Fibroblast of the aortic adventitia (primary cell): ENCODE measurements at regions not wholly inside any gene's neighbourhood (a gene's known extent, or its start where the extent isn't known, plus 50 kb on each side); places are given as distances from the start of the nearest gene placed in this dataset.

Experiments
- DNase-seq: peaks from one replicate; pipeline ENCODE4 v3.0.0-alpha.2; 2010; ENCODE audit warnings: low read depth
- H3K4me3 ChIP-seq: 2 replicates; pipeline ENCODE4 v1.5.1; 2011; ENCODE audit warnings: low read depth, mild to moderate bottlenecking, control low read depth, low read length, moderate library complexity
- TF ChIP-seq, protein P1 (sequence below): IDR thresholded peaks from 2 replicates; pipeline ENCODE4 v1.5.1; 2011; ENCODE audit warnings: mild to moderate bottlenecking, low read length, control low read depth, inconsistent platforms; ENCODE audit not compliant: insufficient read depth

GRCh38 chr14:28340816-28341215, 425.8 kb upstream of the FOXG1 start:
- H3K4me3 ChIP-seq, result no peak overlapping the region
- TF ChIP-seq, protein P1, sequence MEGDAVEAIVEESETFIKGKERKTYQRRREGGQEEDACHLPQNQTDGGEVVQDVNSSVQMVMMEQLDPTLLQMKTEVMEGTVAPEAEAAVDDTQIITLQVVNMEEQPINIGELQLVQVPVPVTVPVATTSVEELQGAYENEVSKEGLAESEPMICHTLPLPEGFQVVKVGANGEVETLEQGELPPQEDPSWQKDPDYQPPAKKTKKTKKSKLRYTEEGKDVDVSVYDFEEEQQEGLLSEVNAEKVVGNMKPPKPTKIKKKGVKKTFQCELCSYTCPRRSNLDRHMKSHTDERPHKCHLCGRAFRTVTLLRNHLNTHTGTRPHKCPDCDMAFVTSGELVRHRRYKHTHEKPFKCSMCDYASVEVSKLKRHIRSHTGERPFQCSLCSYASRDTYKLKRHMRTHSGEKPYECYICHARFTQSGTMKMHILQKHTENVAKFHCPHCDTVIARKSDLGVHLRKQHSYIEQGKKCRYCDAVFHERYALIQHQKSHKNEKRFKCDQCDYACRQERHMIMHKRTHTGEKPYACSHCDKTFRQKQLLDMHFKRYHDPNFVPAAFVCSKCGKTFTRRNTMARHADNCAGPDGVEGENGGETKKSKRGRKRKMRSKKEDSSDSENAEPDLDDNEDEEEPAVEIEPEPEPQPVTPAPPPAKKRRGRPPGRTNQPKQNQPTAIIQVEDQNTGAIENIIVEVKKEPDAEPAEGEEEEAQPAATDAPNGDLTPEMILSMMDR, result no peak

DNA sequence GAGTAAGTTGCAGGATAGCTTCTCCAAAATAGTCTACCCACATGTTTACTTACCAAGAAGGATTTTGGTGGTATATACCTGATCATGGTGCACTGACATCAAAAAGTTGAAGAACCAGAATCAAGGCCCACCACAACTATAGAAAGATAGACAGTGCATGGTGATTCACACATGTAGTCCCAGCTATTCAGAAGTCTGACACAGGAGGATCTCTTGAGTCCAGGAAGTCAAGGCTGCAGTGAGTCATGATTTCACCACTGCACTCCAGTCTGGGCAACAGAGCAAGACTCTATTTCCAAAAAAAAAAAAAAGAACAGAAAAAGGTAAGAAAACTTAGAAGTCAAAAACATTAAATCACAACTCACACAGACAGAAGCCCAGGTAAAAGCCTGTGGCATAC, 422.2 kb upstream of the FOXG1 start:
- peak; percentile 4 for DNase-seq
- TF ChIP-seq, protein P1, result no peak
- H3K4me3 ChIP-seq, result no peak overlapping the region

More at GRCh38 chr14:28340816-28341215, 425.8 kb upstream of the FOXG1 start:
- no peak for DNase-seq

GRCh38 chr14:28348797-28349196, 417.8 kb upstream of the FOXG1 start:
- no peak for DNase-seq
- TF ChIP-seq, protein P1, result no peak
- H3K4me3 ChIP-seq, result no peak overlapping the region

- TF ChIP-seq, protein P1, result no peak
- no peak for DNase-seq
- no peak overlapping the region for H3K4me3 ChIP-seq
These were observed 409.8 kb upstream of the FOXG1 start for GRCh38 chr14:28356819-28357218.

- TF ChIP-seq, protein P1, result no peak
- DNase-seq, result no peak
- H3K4me3 ChIP-seq, result no peak overlapping the region
These were observed 405.1 kb upstream of the FOXG1 start for GRCh38 chr14:28361486-28361885.

DNA sequence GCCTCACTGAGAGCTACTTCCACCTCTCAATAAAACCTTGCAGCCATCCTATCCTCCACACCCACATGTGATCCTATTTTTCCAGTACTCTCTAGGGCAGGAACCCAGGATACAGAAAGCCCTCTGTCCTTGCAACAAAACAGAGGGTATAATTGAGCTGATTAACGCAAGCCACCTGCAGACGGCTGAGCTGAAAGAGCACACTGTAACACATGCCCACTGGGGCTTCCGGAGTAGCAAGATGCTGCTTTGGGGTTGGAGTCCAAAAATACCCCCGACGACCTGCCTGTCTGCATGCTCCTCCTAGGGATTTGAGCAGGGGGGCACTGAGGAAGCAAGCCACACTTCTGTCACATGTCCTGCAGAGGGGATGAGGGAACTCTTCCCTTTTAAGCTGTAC, 401.1 kb upstream of the FOXG1 start:
- DNase-seq, result no peak
- TF ChIP-seq, protein P1, result no peak
- no peak overlapping the region for H3K4me3 ChIP-seq

GRCh38 chr14:28373721-28374120, 392.9 kb upstream of the FOXG1 start:
- H3K4me3 ChIP-seq, result no peak overlapping the region
- TF ChIP-seq, protein P1, result no peak
- DNase-seq, result no peak
